Natural killer cell (primary cell): ENCODE measurements at regions not wholly inside any gene's neighbourhood (a gene's known extent, or its start where the extent isn't known, plus 50 kb on each side); places are given as distances from the start of the nearest gene placed in this dataset.

ENCODE experiments used
- ATAC-seq, 3 donors: fragments of 150-1000 bp in 2 of 3; fragments of 200-7000 bp in 1 of 3; cut with Tn5 transposase; 1 replicate in 1 of 3; 2 replicates in 2 of 3; pipeline ENCODE4 v1.10.0; 2021; ENCODE audit warnings: mild to moderate bottlenecking in 2 of 3, moderate library complexity in 2 of 3
- DNase-seq, 2 donors: peaks; one replicate each; pipeline versions ENCODE4 v3.0.0 to v3.0.0-alpha.2; 2013 to 2021; ENCODE audit warnings: mixed read lengths in 1 of 2
- H3K27ac ChIP-seq: one replicate; pipeline ENCODE4 v1.5.1; 2013; ENCODE audit warnings: mild to moderate bottlenecking, low read length
- H3K27me3 ChIP-seq: one replicate; pipeline ENCODE4 v1.6.1; 2013; ENCODE audit warnings: low read length; ENCODE audit not compliant: control insufficient read depth, insufficient read depth
- H3K36me3 ChIP-seq: one replicate; pipeline ENCODE4 v1.6.1; 2013; ENCODE audit warnings: low read length; ENCODE audit not compliant: control insufficient read depth, insufficient read depth
- H3K4me1 ChIP-seq: one replicate; pipeline ENCODE4 v1.6.1; 2013; ENCODE audit warnings: low read length; ENCODE audit not compliant: control insufficient read depth, insufficient read depth
- H3K4me3 ChIP-seq: one replicate; pipeline ENCODE4 v1.5.1; 2013; ENCODE audit warnings: low read length
- H3K9me3 ChIP-seq: one replicate; pipeline ENCODE4 v1.6.1; 2013; ENCODE audit warnings: low read length; ENCODE audit not compliant: control insufficient read depth, insufficient read depth
- H3K27ac Mint-ChIP-seq, 2 donors: one replicate each; pipeline ENCODE4 v1.8.0; 2022; ENCODE audit warnings: mild to moderate bottlenecking in 2 of 2, mixed read lengths in 2 of 2, moderate library complexity in 1 of 2
- H3K27me3 Mint-ChIP-seq, 2 donors: one replicate each; pipeline ENCODE4 v1.8.0; 2022; ENCODE audit warnings: low read depth in 2 of 2, mixed read lengths in 2 of 2
- H3K36me3 Mint-ChIP-seq: one replicate; pipeline ENCODE4 v1.8.0; 2022; ENCODE audit warnings: mixed read lengths
- H3K4me1 Mint-ChIP-seq, 2 donors: one replicate each; pipeline ENCODE4 v1.8.0; 2022; ENCODE audit warnings: mixed read lengths in 2 of 2
- H3K4me3 Mint-ChIP-seq: one replicate; pipeline ENCODE4 v1.8.0; 2022; ENCODE audit warnings: mild to moderate bottlenecking, moderate library complexity, mixed read lengths
- H3K9me3 Mint-ChIP-seq, 2 donors: one replicate each; pipeline ENCODE4 v1.8.0; 2022; ENCODE audit warnings: mixed read lengths in 2 of 2
- CTCF ChIP-seq: fragments of 200-600 bp; IDR thresholded peaks from one replicate; pipeline ENCODE4 v1.8.0; 2022; ENCODE audit warnings: antibody characterized with exemption
- WGBS: methylation state at CpG from one replicate; pipeline ENCODE4 v1.1.7; 2013; ENCODE audit warnings: missing lambda C conversion rate; ENCODE audit not compliant: insufficient coverage; 5-methylcytosine and 5-hydroxymethylcytosine counted together
- intact Hi-C: fragments of 100-400 bp; cut with micrococcal nuclease; formaldehyde crosslinking; loops from one replicate; pipeline ENCODE4 v1.14.2; 2022

DNA sequence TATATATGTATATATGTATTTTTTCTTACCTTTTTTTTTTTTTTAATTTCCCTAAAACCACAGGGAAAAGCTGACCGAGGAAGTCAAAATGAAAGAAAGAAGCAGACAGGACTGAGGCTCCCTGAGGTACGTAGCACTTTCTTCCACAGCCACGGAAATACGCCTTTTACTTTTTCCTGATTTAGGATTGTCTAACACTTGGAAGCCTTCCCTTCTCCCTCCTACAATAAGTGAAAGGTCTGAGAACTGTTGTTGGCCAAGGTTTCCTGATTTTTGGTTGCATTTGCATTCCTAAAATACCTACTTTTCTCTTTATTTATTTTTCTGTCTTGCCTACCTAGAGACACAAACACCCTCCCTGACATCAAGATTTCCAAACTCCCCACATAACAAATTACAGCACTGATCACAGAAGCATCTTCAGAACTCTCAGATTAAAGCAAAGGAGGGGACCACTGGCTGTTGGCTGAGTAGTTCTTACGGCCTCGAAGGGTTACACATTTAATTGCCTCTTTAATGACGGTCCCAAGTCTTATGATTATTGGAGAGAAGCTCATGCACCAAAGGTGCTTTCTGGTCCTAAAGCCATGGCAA is 778.5 kb upstream of the FANCL start:
- Mint-ChIP-seq H3K27me3 (no peaks in the 10 kb centered on the region), H3K4me1 (no peaks in the 10 kb centered on the region), H3K27ac (no peak overlapping the region), H3K4me3 (no peak overlapping the region), H3K36me3 (no peaks in the 10 kb centered on the region), H3K9me3 (no peaks in the 10 kb centered on the region)
- intact Hi-C loops, result no loop called here
- Histone ChIP-seq H3K4me1 (no peaks in the 10 kb centered on the region), H3K27ac (no peak overlapping the region), H3K9me3 (no peaks in the 10 kb centered on the region), H3K36me3 (no peaks in the 10 kb centered on the region), H3K4me3 (no peak overlapping the region), H3K27me3 (no peaks in the 10 kb centered on the region)
- DNase-seq, result no peak
- WGBS, result 84% methylated on average over 6 of the region's 7 CpGs
- TF ChIP-seq CTCF, result no peak
- ATAC-seq, result no peak

DNA sequence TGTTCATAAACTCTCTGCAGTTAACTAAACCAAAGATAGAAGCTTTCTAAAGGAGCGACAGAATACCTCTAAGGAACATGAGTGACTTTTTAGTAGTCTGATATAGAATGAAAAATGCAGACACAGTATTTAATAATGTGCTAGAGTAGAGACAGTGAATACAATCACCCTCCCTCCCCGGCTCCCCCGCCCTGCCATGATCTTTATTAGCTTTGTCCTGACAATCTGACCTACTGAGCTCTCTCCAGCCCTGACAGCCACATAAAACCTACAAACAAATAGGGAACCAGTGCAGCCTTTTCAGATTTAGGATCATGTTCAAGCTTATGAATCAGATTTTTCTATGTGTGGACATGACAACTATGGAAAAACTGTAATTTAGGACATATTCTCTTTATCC is 777.6 kb upstream of the FANCL start:
- TF ChIP-seq CTCF, result no peak
- no peaks in the 10 kb centered on the region for H3K9me3 ChIP-seq
- Mint-ChIP-seq H3K27ac (no peak overlapping the region), H3K4me3 (no peak overlapping the region), H3K4me1 (no peaks in the 10 kb centered on the region), H3K36me3 (no peaks in the 10 kb centered on the region), H3K9me3 (no peaks in the 10 kb centered on the region), H3K27me3 (no peaks in the 10 kb centered on the region)
- no peak for ATAC-seq
- intact Hi-C loops, result no loop called here
- H3K27me3 ChIP-seq, result no peaks in the 10 kb centered on the region
- WGBS, result 92% methylated on average over 2 of the region's 3 CpGs
- no peak overlapping the region for H3K27ac ChIP-seq
- H3K4me3 ChIP-seq, result no peak overlapping the region
- no peaks in the 10 kb centered on the region for H3K36me3 ChIP-seq
- no peaks in the 10 kb centered on the region for H3K4me1 ChIP-seq
- no peak for DNase-seq

DNA sequence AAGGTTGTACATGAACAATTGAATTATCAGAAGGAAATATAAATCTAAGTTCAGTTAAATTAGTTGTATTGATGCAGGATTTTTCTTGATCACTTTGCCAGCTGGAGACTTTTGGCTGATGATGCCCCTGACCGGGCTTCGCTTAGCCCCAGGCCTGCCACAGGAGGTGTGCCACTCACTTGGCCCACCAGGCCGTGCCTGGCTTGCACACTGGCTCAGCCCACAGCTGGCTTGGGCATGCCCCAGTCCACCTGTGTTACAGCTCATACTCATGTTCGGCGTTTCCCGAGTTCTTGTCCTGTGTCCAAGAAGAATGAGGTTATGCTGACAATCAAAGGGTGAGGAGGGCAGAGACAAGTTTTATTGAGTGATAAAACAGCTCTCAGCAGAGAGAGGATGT is 773.9 kb upstream of the FANCL start:
- Histone ChIP-seq H3K36me3 (no peaks in the 10 kb centered on the region), H3K27ac (no peak overlapping the region), H3K9me3 (no peaks in the 10 kb centered on the region), H3K27me3 (no peaks in the 10 kb centered on the region), H3K4me1 (no peaks in the 10 kb centered on the region), H3K4me3 (no peak overlapping the region)
- no peak for TF ChIP-seq CTCF
- H3K4me3 Mint-ChIP-seq, result no peak overlapping the region
- 90% methylated on average over 6 of the region's 6 CpGs for WGBS
- no peak overlapping the region for H3K27ac Mint-ChIP-seq
- H3K27me3 Mint-ChIP-seq, result no peaks in the 10 kb centered on the region
- no peaks in the 10 kb centered on the region for H3K36me3 Mint-ChIP-seq
- intact Hi-C loops, result no loop called here
- DNase-seq, result no peak
- no peaks in the 10 kb centered on the region for H3K9me3 Mint-ChIP-seq
- no peak for ATAC-seq
- H3K4me1 Mint-ChIP-seq, result no peaks in the 10 kb centered on the region

DNA sequence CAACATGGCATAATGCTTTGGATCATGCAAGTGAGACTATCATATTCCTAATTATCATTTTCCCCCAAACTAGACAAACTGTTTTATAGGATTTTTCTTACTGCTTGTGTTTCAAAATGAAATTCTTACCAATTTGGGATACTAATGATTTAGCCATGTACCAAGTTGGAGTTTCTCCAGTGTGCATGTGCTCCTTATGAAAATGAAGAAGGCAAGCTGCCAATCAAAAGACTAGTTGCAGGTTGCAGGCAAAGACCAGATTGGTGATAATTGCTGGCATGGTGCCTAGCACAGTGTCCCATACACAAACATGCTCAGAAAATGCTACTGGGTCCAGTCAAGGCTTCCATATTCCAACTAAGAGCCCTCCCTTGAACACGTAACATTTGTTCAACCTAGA is 771.8 kb upstream of the FANCL start:
- no peak for ATAC-seq
- no peak overlapping the region for H3K4me3 ChIP-seq
- H3K27ac Mint-ChIP-seq, result no peak overlapping the region
- H3K27ac ChIP-seq, result no peak overlapping the region
- intact Hi-C loops, result no loop called here
- no peaks in the 10 kb centered on the region for H3K27me3 ChIP-seq
- no peaks in the 10 kb centered on the region for H3K4me1 Mint-ChIP-seq
- no peaks in the 10 kb centered on the region for H3K9me3 Mint-ChIP-seq
- H3K9me3 ChIP-seq, result no peaks in the 10 kb centered on the region
- H3K36me3 ChIP-seq, result no peaks in the 10 kb centered on the region
- H3K27me3 Mint-ChIP-seq, result no peaks in the 10 kb centered on the region
- TF ChIP-seq CTCF, result no peak
- no peaks in the 10 kb centered on the region for H3K36me3 Mint-ChIP-seq
- no peak for DNase-seq
- H3K4me3 Mint-ChIP-seq, result no peak overlapping the region
- H3K4me1 ChIP-seq, result no peaks in the 10 kb centered on the region
- 96% methylated on average over 1 of the region's 1 CpG for WGBS
